ENCODE measurements at regions not wholly inside any gene's neighbourhood (a gene's known extent, or its start where the extent isn't known, plus 50 kb on each side); places are given as distances from the start of the nearest gene placed in this dataset.

GRCh38 chr5:6184481-6184880 lies 193.9 kb downstream of the MED10 start:
- DNase-seq (no peak), ATAC-seq (no peak)
- Histone ChIP-seq H3K36me3 (no peaks in the 10 kb centered on the region), H3K27me3 (no peaks in the 10 kb centered on the region), H3K4me3 (no peak overlapping the region), H3K27ac (no peak overlapping the region), H3K9me3 (no peaks in the 10 kb centered on the region), H3K4me1 (no peaks in the 10 kb centered on the region)
- WGBS, 4 donors, result 69 to 93% (median 80%) methylated on average over 1 of the region's 1 CpG
- intact Hi-C loops (cut with DNase I), result loop anchor here in 1 of 10 donors (10.0 kb wide), 1 partner anchor 1220 kb away; no protein-coding TSS in a partner anchor
- TF ChIP-seq, protein P1, sequence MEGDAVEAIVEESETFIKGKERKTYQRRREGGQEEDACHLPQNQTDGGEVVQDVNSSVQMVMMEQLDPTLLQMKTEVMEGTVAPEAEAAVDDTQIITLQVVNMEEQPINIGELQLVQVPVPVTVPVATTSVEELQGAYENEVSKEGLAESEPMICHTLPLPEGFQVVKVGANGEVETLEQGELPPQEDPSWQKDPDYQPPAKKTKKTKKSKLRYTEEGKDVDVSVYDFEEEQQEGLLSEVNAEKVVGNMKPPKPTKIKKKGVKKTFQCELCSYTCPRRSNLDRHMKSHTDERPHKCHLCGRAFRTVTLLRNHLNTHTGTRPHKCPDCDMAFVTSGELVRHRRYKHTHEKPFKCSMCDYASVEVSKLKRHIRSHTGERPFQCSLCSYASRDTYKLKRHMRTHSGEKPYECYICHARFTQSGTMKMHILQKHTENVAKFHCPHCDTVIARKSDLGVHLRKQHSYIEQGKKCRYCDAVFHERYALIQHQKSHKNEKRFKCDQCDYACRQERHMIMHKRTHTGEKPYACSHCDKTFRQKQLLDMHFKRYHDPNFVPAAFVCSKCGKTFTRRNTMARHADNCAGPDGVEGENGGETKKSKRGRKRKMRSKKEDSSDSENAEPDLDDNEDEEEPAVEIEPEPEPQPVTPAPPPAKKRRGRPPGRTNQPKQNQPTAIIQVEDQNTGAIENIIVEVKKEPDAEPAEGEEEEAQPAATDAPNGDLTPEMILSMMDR (IDR thresholded peaks at IDR 0.05), result no peak
- no peak for TF ChIP-seq POLR2A (IDR thresholded peaks at IDR 0.05)

- no peak for ATAC-seq
- H3K27ac ChIP-seq, result no peak overlapping the region
- no peaks in the 10 kb centered on the region for H3K9me3 ChIP-seq
- no peak overlapping the region for H3K4me3 ChIP-seq
- no peaks in the 10 kb centered on the region for H3K36me3 ChIP-seq
- 69 to 78% (median 74%) methylated on average over 16 to 17 of the region's 17 CpGs for WGBS, 4 donors
- H3K27me3 ChIP-seq, result no peaks in the 10 kb centered on the region
- no peak for DNase-seq
- TF ChIP-seq POLR2A (IDR thresholded peaks at IDR 0.05), result no peak
- TF ChIP-seq, protein P1 (IDR thresholded peaks at IDR 0.05), result no peak
- intact Hi-C loops (cut with DNase I), result loop anchor here in 1 of 10 donors (10.0 kb wide), 1 partner anchor 1219 kb away; no protein-coding TSS in a partner anchor
- no peaks in the 10 kb centered on the region for H3K4me1 ChIP-seq
These were observed 194.7 kb downstream of the MED10 start for GRCh38 chr5:6183391-6184390.

DNA sequence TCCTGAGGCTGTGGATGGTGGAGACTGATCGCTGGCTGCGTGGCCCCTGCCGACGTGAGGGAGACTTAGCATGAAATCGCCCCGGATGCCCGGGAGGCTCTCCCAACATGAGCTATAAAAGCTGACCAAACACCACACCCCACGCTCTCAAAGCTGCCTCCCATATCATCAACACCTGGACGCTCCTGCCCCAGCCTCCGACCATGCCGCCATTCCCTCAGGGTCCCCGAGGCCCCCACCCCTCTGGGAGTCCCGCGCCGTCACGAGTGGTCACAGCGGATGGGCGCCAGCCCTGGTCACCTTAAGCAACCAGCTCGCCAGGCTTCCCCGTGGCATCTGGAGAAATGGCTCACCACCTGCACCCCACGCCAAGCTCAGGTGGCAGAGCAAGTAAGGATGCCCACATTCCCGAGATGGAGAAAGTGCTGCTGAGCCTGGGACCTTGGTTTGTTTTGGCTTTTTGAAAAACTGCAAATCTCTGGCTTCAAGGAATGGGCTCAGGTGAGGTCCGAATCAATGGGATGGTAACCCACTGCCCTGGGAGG lies 196.0 kb downstream of the MED10 start:
- intact Hi-C loops (cut with DNase I), result loop anchor here in 1 of 10 donors (10.0 kb wide), 1 partner anchor 1218 kb away; no protein-coding TSS in a partner anchor
- Histone ChIP-seq H3K4me3 (no peak overlapping the region), H3K27ac (no peak overlapping the region), H3K4me1 (no peaks in the 10 kb centered on the region), H3K9me3 (no peaks in the 10 kb centered on the region), H3K27me3 (no peaks in the 10 kb centered on the region), H3K36me3 (no peaks in the 10 kb centered on the region)
- ATAC-seq, result no peak
- DNase-seq, result no peak
- TF ChIP-seq, protein P1 (IDR thresholded peaks at IDR 0.05), result no peak
- no peak for TF ChIP-seq POLR2A (IDR thresholded peaks at IDR 0.05)
- WGBS, 4 donors, result 70 to 88% (median 81%) methylated on average over 8 to 23 of the region's 23 CpGs

GRCh38 chr5:6181871-6182270 lies 196.5 kb downstream of the MED10 start:
- H3K36me3 ChIP-seq, result no peaks in the 10 kb centered on the region

More at GRCh38 chr5:6181871-6182270, 196.5 kb downstream of the MED10 start:
- WGBS, 4 donors, result 75 to 82% (median 81%) methylated on average over 15 of the region's 15 CpGs
- no peak overlapping the region for H3K4me3 ChIP-seq
- ATAC-seq, result no peak
- no peak overlapping the region for H3K27ac ChIP-seq
- H3K27me3 ChIP-seq, result no peaks in the 10 kb centered on the region
- H3K4me1 ChIP-seq, result no peaks in the 10 kb centered on the region
- no peaks in the 10 kb centered on the region for H3K9me3 ChIP-seq
- TF ChIP-seq, protein P1 (IDR thresholded peaks at IDR 0.05), result no peak
- no peak for TF ChIP-seq POLR2A (IDR thresholded peaks at IDR 0.05)
- DNase-seq, result no peak
- intact Hi-C loops (cut with DNase I), result loop anchor here in 1 of 10 donors (10.0 kb wide), 1 partner anchor 1217 kb away; no protein-coding TSS in a partner anchor

Data from heart left ventricle (tissue), 16 donors.